Activated B cell treated with CpG ODN at 0.5 μM for 24 hours (primary cell): ENCODE measurements at regions not wholly inside any gene's neighbourhood (a gene's known extent, or its start where the extent isn't known, plus 50 kb on each side); places are given as distances from the start of the nearest gene placed in this dataset.

Source experiments
- ATAC-seq: fragments of 200-7000 bp; cut with Tn5 transposase; one replicate; pipeline ENCODE4 v1.10.0; 2021; ENCODE audit warnings: low read depth, mild to moderate bottlenecking, moderate library complexity
- CTCF ChIA-PET: fragments of 350-600 bp; sonication (Branson Sonifier 250); formaldehyde crosslinking; loops from one replicate; lab custom pipeline; 2021; ENCODE audit warnings: antibody characterized with exemption; lab: Charles Lee
- POLR2A ChIA-PET: fragments of 350-600 bp; sonication (Branson Sonifier 250); formaldehyde crosslinking; loops from one replicate; lab custom pipeline; 2021; ENCODE audit warnings: antibody characterized with exemption; lab: Charles Lee
- DNase-seq: peaks from one replicate; pipeline ENCODE4 v3.0.0; 2022
- H3K27ac Mint-ChIP-seq: one replicate; pipeline ENCODE4 v1.8.0; 2020; ENCODE audit warnings: mixed read lengths
- H3K27me3 Mint-ChIP-seq: one replicate; pipeline ENCODE4 v1.8.0; 2021; ENCODE audit warnings: mixed read lengths
- H3K36me3 Mint-ChIP-seq: one replicate; pipeline ENCODE4 v1.8.0; 2021; ENCODE audit warnings: low read depth, mixed read lengths
- H3K4me1 Mint-ChIP-seq: one replicate; pipeline ENCODE4 v1.8.0; 2021; ENCODE audit warnings: mixed read lengths
- H3K4me3 Mint-ChIP-seq: one replicate; pipeline ENCODE4 v1.8.0; 2020; ENCODE audit warnings: mild to moderate bottlenecking, mixed read lengths
- H3K9me3 Mint-ChIP-seq: one replicate; pipeline ENCODE4 v1.8.0; 2020; ENCODE audit warnings: mixed read lengths
- CTCF ChIP-seq: fragments of 200-600 bp; IDR thresholded peaks from one replicate; pipeline ENCODE4 v1.8.0; 2022; ENCODE audit warnings: antibody characterized with exemption, mild to moderate bottlenecking
- intact Hi-C: fragments of 100-400 bp; cut with micrococcal nuclease; formaldehyde crosslinking; loops from one replicate; pipeline ENCODE4 v1.15.1; 2024

- Mint-ChIP-seq H3K9me3 (no peaks in the 10 kb centered on the region), H3K4me1 (no peaks in the 10 kb centered on the region), H3K27me3 (no peaks in the 10 kb centered on the region), H3K4me3 (no peak overlapping the region), H3K27ac (no peak overlapping the region), H3K36me3 (no peaks in the 10 kb centered on the region)
- intact Hi-C loops: no loop called here
- DNase-seq: no peak
- TF ChIP-seq CTCF: no peak
- CTCF ChIA-PET: no interaction called here
- POLR2A ChIA-PET: no interaction called here
- no peak for ATAC-seq
These were observed 271.8 kb upstream of the HTR2A start for GRCh38 chr13:47168618-47169017.

- ATAC-seq: no peak
- POLR2A ChIA-PET: no interaction called here
- Mint-ChIP-seq H3K36me3 (no peaks in the 10 kb centered on the region), H3K27ac (no peak overlapping the region), H3K27me3 (no peaks in the 10 kb centered on the region), H3K4me1 (no peaks in the 10 kb centered on the region), H3K9me3 (no peaks in the 10 kb centered on the region), H3K4me3 (no peak overlapping the region)
- no peak for DNase-seq
- intact Hi-C loops: no loop called here
- CTCF ChIA-PET: no interaction called here
- no peak for TF ChIP-seq CTCF
These were observed 271.2 kb upstream of the HTR2A start for GRCh38 chr13:47168066-47168465.

- Mint-ChIP-seq H3K27me3 (peaks cover 6% of the 10 kb centered on the region), H3K36me3 (no peaks in the 10 kb centered on the region), H3K27ac (no peak overlapping the region), H3K9me3 (no peaks in the 10 kb centered on the region), H3K4me3 (no peak overlapping the region), H3K4me1 (no peaks in the 10 kb centered on the region)
- no peak for DNase-seq
- ChIA-PET CTCF (no interaction called here), POLR2A (no interaction called here)
- TF ChIP-seq CTCF: no peak
- no peak for ATAC-seq
- intact Hi-C loops: no loop called here
These were observed 269.5 kb upstream of the HTR2A start for GRCh38 chr13:47166336-47166735.

GRCh38 chr13:47159853-47160550 lies 263.1 kb upstream of the HTR2A start:
- ATAC-seq: no peak
- Mint-ChIP-seq H3K36me3 (no peaks in the 10 kb centered on the region), H3K4me3 (no peak overlapping the region), H3K4me1 (no peaks in the 10 kb centered on the region), H3K9me3 (no peaks in the 10 kb centered on the region), H3K27ac (no peak overlapping the region), H3K27me3 (peaks cover 14% of the 10 kb centered on the region)
- DNase-seq: no peak
- POLR2A ChIA-PET: no interaction called here
- intact Hi-C loops: no loop called here
- CTCF ChIA-PET: no interaction called here
- no peak for TF ChIP-seq CTCF

- DNase-seq (no peak), ATAC-seq (no peak)
- intact Hi-C loops: no loop called here
- no peaks in the 10 kb centered on the region for H3K4me1 Mint-ChIP-seq
- POLR2A ChIA-PET: no interaction called here
- no peaks in the 10 kb centered on the region for H3K36me3 Mint-ChIP-seq
- no peak for TF ChIP-seq CTCF
- CTCF ChIA-PET: no interaction called here
- H3K27me3 Mint-ChIP-seq: peaks cover 25% of the 10 kb centered on the region
- no peak overlapping the region for H3K27ac Mint-ChIP-seq
- no peak overlapping the region for H3K4me3 Mint-ChIP-seq
- H3K9me3 Mint-ChIP-seq: no peaks in the 10 kb centered on the region
These were observed 261.7 kb upstream of the HTR2A start for GRCh38 chr13:47158593-47158992.
